Testis (tissue), 2 donors: ENCODE measurements at regions not wholly inside any gene's neighbourhood (a gene's known extent, or its start where the extent isn't known, plus 50 kb on each side); places are given as distances from the start of the nearest gene placed in this dataset.

Experiments
- DNase-seq: peaks from one replicate; pipeline ENCODE4 v3.0.0-alpha.2; 2019
- H3K27ac ChIP-seq, 2 donors: fragments of 200-600 bp; sonication (generic); one replicate each; pipeline ENCODE4 v1.5.1; 2019
- H3K27me3 ChIP-seq: fragments of 200-600 bp; sonication (generic); one replicate; pipeline ENCODE4 v1.5.1; 2019
- H3K36me3 ChIP-seq: fragments of 200-600 bp; sonication (generic); one replicate; pipeline ENCODE4 v1.5.1; 2017; ENCODE audit warnings: low read depth; ENCODE audit errors: missing control alignments
- H3K4me1 ChIP-seq: fragments of 200-600 bp; sonication (generic); one replicate; pipeline ENCODE4 v1.5.1; 2019
- H3K4me3 ChIP-seq, 2 donors: fragments of 200-600 bp; sonication (generic); one replicate each; pipeline ENCODE4 v1.5.1; 2017 to 2019
- H3K9me3 ChIP-seq: fragments of 200-600 bp; sonication (generic); one replicate; pipeline ENCODE4 v1.5.1; 2017
- CTCF ChIP-seq, 3 experiments: fragments of 450-650 bp in 2 of 3; fragments of 200-600 bp in 1 of 3; sonication (generic) in 1 of 3; IDR thresholded peaks; one replicate each; pipeline ENCODE4 v1.5.1; 2016 to 2019; ENCODE audit warnings: antibody characterized with exemption in 3 of 3, mild to moderate bottlenecking in 2 of 3, moderate library complexity in 1 of 3
- POLR2A ChIP-seq: fragments of 450-650 bp; IDR thresholded peaks from one replicate; pipeline ENCODE4 v1.6.1; 2017; ENCODE audit warnings: antibody characterized with exemption, mild to moderate bottlenecking, moderate library complexity
- WGBS, 2 donors: methylation state at CpG; one replicate each; pipeline ENCODE4 v1.1.5; 2018; 5-methylcytosine and 5-hydroxymethylcytosine counted together
- intact Hi-C: fragments of 100-400 bp; cut with DNase I; formaldehyde crosslinking; loops from one replicate; pipeline ENCODE4 v1.15.1; 2023; ENCODE audit warnings: low total_unique reads

GRCh38 chr12:4979737-4980136 lies 63.9 kb upstream of the KCNA5 start:
- Histone ChIP-seq H3K4me1 (no peaks in the 10 kb centered on the region), H3K4me3 (no peak overlapping the region), H3K27ac (no peak overlapping the region), H3K36me3 (no peaks in the 10 kb centered on the region), H3K27me3 (no peaks in the 10 kb centered on the region), H3K9me3 (no peaks in the 10 kb centered on the region)
- TF ChIP-seq CTCF (IDR thresholded peaks at IDR 0.05): no peak
- TF ChIP-seq POLR2A: no peak
- no peak for DNase-seq
- intact Hi-C loops: no loop called here

- intact Hi-C loops: no loop called here
- Histone ChIP-seq H3K36me3 (no peaks in the 10 kb centered on the region), H3K4me3 (no peak overlapping the region), H3K27me3 (no peaks in the 10 kb centered on the region), H3K4me1 (no peaks in the 10 kb centered on the region), H3K27ac (no peak overlapping the region), H3K9me3 (no peaks in the 10 kb centered on the region)
- DNase-seq: no peak
- WGBS, 2 donors: 71 to 87% methylated on average over 2 of the region's 2 CpGs
- TF ChIP-seq POLR2A: no peak
Measured at GRCh38 chr12:4984344-4984743, 59.3 kb upstream of the KCNA5 start.

GRCh38 chr12:4984971-4985370 lies 58.7 kb upstream of the KCNA5 start:
- no peak for TF ChIP-seq CTCF (IDR thresholded peaks at IDR 0.05)
- TF ChIP-seq POLR2A: no peak
- DNase-seq: no peak
- intact Hi-C loops: no loop called here
- WGBS, 2 donors: 77 to 79% methylated on average over 7 of the region's 7 CpGs
- Histone ChIP-seq H3K27ac (no peak overlapping the region), H3K27me3 (no peaks in the 10 kb centered on the region), H3K4me3 (no peak overlapping the region), H3K36me3 (no peaks in the 10 kb centered on the region), H3K9me3 (no peaks in the 10 kb centered on the region), H3K4me1 (no peaks in the 10 kb centered on the region)

GRCh38 chr12:4985820-4986219 lies 57.9 kb upstream of the KCNA5 start:
- no peak for DNase-seq
- Histone ChIP-seq H3K36me3 (no peaks in the 10 kb centered on the region), H3K4me3 (no peak overlapping the region), H3K4me1 (no peaks in the 10 kb centered on the region), H3K9me3 (no peaks in the 10 kb centered on the region), H3K27me3 (no peaks in the 10 kb centered on the region), H3K27ac (no peak overlapping the region)
- TF ChIP-seq CTCF (IDR thresholded peaks at IDR 0.05): no peak
- 84 to 85% methylated on average over 6 of the region's 6 CpGs for WGBS, 2 donors
- intact Hi-C loops: no loop called here

- H3K27me3 ChIP-seq: no peaks in the 10 kb centered on the region
- H3K36me3 ChIP-seq: no peaks in the 10 kb centered on the region
- H3K4me1 ChIP-seq: no peaks in the 10 kb centered on the region
- DNase-seq: no peak
- no peaks in the 10 kb centered on the region for H3K9me3 ChIP-seq
- no peak overlapping the region for H3K27ac ChIP-seq
- H3K4me3 ChIP-seq: no peak overlapping the region
- intact Hi-C loops: no loop called here
- WGBS, 2 donors: 79 to 83% methylated on average over 17 of the region's 17 CpGs
- TF ChIP-seq POLR2A (no peak), CTCF (IDR thresholded peaks at IDR 0.05) (no peak)
Measured at GRCh38 chr12:4987076-4988046, 56.3 kb upstream of the KCNA5 start.
